ENCODE measurements at regions not wholly inside any gene's neighbourhood (a gene's known extent, or its start where the extent isn't known, plus 50 kb on each side); places are given as distances from the start of the nearest gene placed in this dataset.

- H3K4me1 ChIP-seq = no peaks in the 10 kb centered on the region
- DNase-seq (ENCODE audit: low spot score) = no peak
- Mint-ChIP-seq H3K27me3 (ENCODE audit: insufficient read depth, low read depth) (no peaks in the 10 kb centered on the region), H3K27ac (no peak overlapping the region), H3K4me1 (no peaks in the 10 kb centered on the region), H3K4me3 (no peak overlapping the region), H3K36me3 (no peaks in the 10 kb centered on the region), H3K9me3 (no peaks in the 10 kb centered on the region)
- H3K27me3 ChIP-seq = no peaks in the 10 kb centered on the region
- H3K4me2 ChIP-seq = no peak overlapping the region
- no peaks in the 10 kb centered on the region for H4K20me1 ChIP-seq (ENCODE audit: low read depth)
- no peak overlapping the region for H3K4me3 ChIP-seq
- H3K27ac ChIP-seq = no peak overlapping the region
- no peaks in the 10 kb centered on the region for H3K79me2 ChIP-seq (ENCODE audit: low read depth)
- TF ChIP-seq EZH2 (IDR thresholded peaks at IDR 0.05) = no peak
- no peak for TF ChIP-seq EZH2phosphoT487 (IDR thresholded peaks at IDR 0.05)
- TF ChIP-seq CTCF (IDR thresholded peaks at IDR 0.05) = no peak
- H3K36me3 ChIP-seq = no peaks in the 10 kb centered on the region
- no peaks in the 10 kb centered on the region for H3F3A ChIP-seq (ENCODE audit: low read depth)
- H2AFZ ChIP-seq (replicated peaks) = no peak overlapping the region
- no peaks in the 10 kb centered on the region for H3K9me3 ChIP-seq (ENCODE audit: low read depth)
- no peak overlapping the region for H3K9ac ChIP-seq
Measured at GRCh38 chr15:35911052-35911777, 365.2 kb upstream of the DPH6 start.

GRCh38 chr15:35912196-35912595 is 366.2 kb upstream of the DPH6 start:
- Histone ChIP-seq H3K4me2 (no peak overlapping the region), H3K36me3 (no peaks in the 10 kb centered on the region), H3K79me2 (ENCODE audit: low read depth) (no peaks in the 10 kb centered on the region), H4K20me1 (ENCODE audit: low read depth) (no peaks in the 10 kb centered on the region), H3K27me3 (no peaks in the 10 kb centered on the region), H2AFZ (replicated peaks) (no peak overlapping the region), H3K4me1 (no peaks in the 10 kb centered on the region), H3K9me3 (ENCODE audit: low read depth) (no peaks in the 10 kb centered on the region), H3K27ac (no peak overlapping the region), H3F3A (ENCODE audit: low read depth) (no peaks in the 10 kb centered on the region), H3K4me3 (no peak overlapping the region), H3K9ac (no peak overlapping the region)
- H3K4me3 Mint-ChIP-seq = no peak overlapping the region
- H3K27me3 Mint-ChIP-seq (ENCODE audit: insufficient read depth, low read depth) = no peaks in the 10 kb centered on the region
- H3K9me3 Mint-ChIP-seq = no peaks in the 10 kb centered on the region
- peak; percentile 8 for TF ChIP-seq CTCF (IDR thresholded peaks at IDR 0.05)
- TF ChIP-seq EZH2phosphoT487 (IDR thresholded peaks at IDR 0.05) = no peak
- DNase-seq (ENCODE audit: low spot score) = no peak
- H3K36me3 Mint-ChIP-seq = no peaks in the 10 kb centered on the region
- H3K4me1 Mint-ChIP-seq = no peaks in the 10 kb centered on the region
- no peak overlapping the region for H3K27ac Mint-ChIP-seq

- Histone ChIP-seq H3K27me3 (no peaks in the 10 kb centered on the region), H2AFZ (replicated peaks) (no peak overlapping the region), H3F3A (ENCODE audit: low read depth) (no peaks in the 10 kb centered on the region), H3K4me2 (no peak overlapping the region), H3K79me2 (ENCODE audit: low read depth) (no peaks in the 10 kb centered on the region), H3K4me1 (no peaks in the 10 kb centered on the region), H3K9ac (no peak overlapping the region), H3K36me3 (no peaks in the 10 kb centered on the region), H3K4me3 (no peak overlapping the region), H3K27ac (no peak overlapping the region), H4K20me1 (ENCODE audit: low read depth) (no peaks in the 10 kb centered on the region), H3K9me3 (ENCODE audit: low read depth) (no peaks in the 10 kb centered on the region)
- no peak overlapping the region for H3K27ac Mint-ChIP-seq
- no peaks in the 10 kb centered on the region for H3K9me3 Mint-ChIP-seq
- no peaks in the 10 kb centered on the region for H3K4me1 Mint-ChIP-seq
- DNase-seq (ENCODE audit: low spot score) = no peak
- H3K4me3 Mint-ChIP-seq = no peak overlapping the region
- H3K36me3 Mint-ChIP-seq = no peaks in the 10 kb centered on the region
- H3K27me3 Mint-ChIP-seq (ENCODE audit: insufficient read depth, low read depth) = no peaks in the 10 kb centered on the region
- no peak for TF ChIP-seq EZH2 (IDR thresholded peaks at IDR 0.05)
- TF ChIP-seq CTCF (IDR thresholded peaks at IDR 0.05) = no peak
- TF ChIP-seq EZH2phosphoT487 (IDR thresholded peaks at IDR 0.05) = no peak
Measured at GRCh38 chr15:35914573-35914972, 368.6 kb upstream of the DPH6 start.

Data from neural progenitor cell (in vitro differentiated cells).